HG03439 (cell line): ENCODE measurements at regions not wholly inside any gene's neighbourhood (a gene's known extent, or its start where the extent isn't known, plus 50 kb on each side); places are given as distances from the start of the nearest gene placed in this dataset.

ENCODE experiments used
- ATAC-seq: cut with Tn5 transposase; IDR thresholded peaks from one replicate; pipeline ENCODE4 v1.9.1; 2021; ENCODE audit warnings: mild to moderate bottlenecking, moderate library complexity; ENCODE audit not compliant: unreplicated experiment

GRCh38 chr2:21281384-21281783 lies 157.6 kb downstream of the TDRD15 start:
- ATAC-seq = no peak

GRCh38 chr2:21281791-21282514 lies 158.2 kb downstream of the TDRD15 start:
- ATAC-seq = no peak

- no peak for ATAC-seq
These were observed 158.7 kb downstream of the TDRD15 start for GRCh38 chr2:21282515-21282898.

- ATAC-seq = no peak
These were observed 164.5 kb downstream of the TDRD15 start for GRCh38 chr2:21288299-21288698.

- no peak for ATAC-seq
These were observed 165.2 kb downstream of the TDRD15 start for GRCh38 chr2:21288739-21289520.

- ATAC-seq = no peak
These were observed 165.8 kb downstream of the TDRD15 start for GRCh38 chr2:21289551-21289950.

- ATAC-seq = no peak
These were observed 166.2 kb downstream of the TDRD15 start for GRCh38 chr2:21289989-21290388.

GRCh38 chr2:21291426-21291825 lies 167.7 kb downstream of the TDRD15 start:
- ATAC-seq = no peak

- no peak for ATAC-seq
These were observed 170.7 kb downstream of the TDRD15 start for GRCh38 chr2:21294446-21294845.

GRCh38 chr2:21299411-21299810 lies 175.6 kb downstream of the TDRD15 start:
- ATAC-seq = no peak

GRCh38 chr2:21301871-21302455 lies 178.2 kb downstream of the TDRD15 start:
- ATAC-seq = no peak

GRCh38 chr2:21303876-21304275 lies 180.1 kb downstream of the TDRD15 start:
- no peak for ATAC-seq

- no peak for ATAC-seq
These were observed 181.8 kb downstream of the TDRD15 start for GRCh38 chr2:21305581-21305980.

- ATAC-seq = no peak
These were observed 182.5 kb downstream of the TDRD15 start for GRCh38 chr2:21306235-21306634.

GRCh38 chr2:21307037-21307436 lies 183.3 kb downstream of the TDRD15 start:
- ATAC-seq = no peak

- no peak for ATAC-seq
These were observed 186.7 kb downstream of the TDRD15 start for GRCh38 chr2:21310493-21310892.

- no peak for ATAC-seq
These were observed 190.6 kb downstream of the TDRD15 start for GRCh38 chr2:21314322-21314835.

GRCh38 chr2:21317131-21317530 lies 193.4 kb downstream of the TDRD15 start:
- ATAC-seq = peak; percentile 86

- no peak for ATAC-seq
These were observed 194.5 kb downstream of the TDRD15 start for GRCh38 chr2:21318263-21318662.

GRCh38 chr2:21326152-21326551 lies 202.4 kb downstream of the TDRD15 start:
- no peak for ATAC-seq

- ATAC-seq = no peak
These were observed 204.4 kb downstream of the TDRD15 start for GRCh38 chr2:21328177-21328576.
